HG03097 (cell line): ENCODE measurements at regions not wholly inside any gene's neighbourhood (a gene's known extent, or its start where the extent isn't known, plus 50 kb on each side); places are given as distances from the start of the nearest gene placed in this dataset.

ENCODE experiments used
- ATAC-seq: cut with Tn5 transposase; IDR thresholded peaks from one replicate; pipeline ENCODE4 v1.9.1; 2021; ENCODE audit not compliant: unreplicated experiment, low FRiP score

DNA sequence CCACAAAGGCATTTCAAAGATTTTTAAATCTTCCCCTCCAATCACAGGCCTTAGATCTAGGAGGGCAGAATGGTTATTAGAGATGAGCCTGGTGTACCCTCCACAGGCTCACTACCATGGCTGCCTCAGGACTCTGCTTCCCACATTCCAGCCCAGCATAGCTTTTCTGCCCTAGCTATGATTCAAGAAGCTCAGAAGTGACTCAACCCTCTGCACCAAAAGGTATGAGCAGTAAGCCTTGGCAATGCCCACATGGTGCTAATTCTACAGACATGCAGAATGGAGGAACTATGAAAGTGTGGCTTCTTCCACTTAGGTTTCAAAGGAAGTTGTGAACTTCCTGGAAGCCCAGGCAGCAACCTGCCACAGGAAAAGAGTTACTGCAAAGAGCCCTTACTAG, 786.2 kb downstream of the SLITRK6 start:
- no peak for ATAC-seq

DNA sequence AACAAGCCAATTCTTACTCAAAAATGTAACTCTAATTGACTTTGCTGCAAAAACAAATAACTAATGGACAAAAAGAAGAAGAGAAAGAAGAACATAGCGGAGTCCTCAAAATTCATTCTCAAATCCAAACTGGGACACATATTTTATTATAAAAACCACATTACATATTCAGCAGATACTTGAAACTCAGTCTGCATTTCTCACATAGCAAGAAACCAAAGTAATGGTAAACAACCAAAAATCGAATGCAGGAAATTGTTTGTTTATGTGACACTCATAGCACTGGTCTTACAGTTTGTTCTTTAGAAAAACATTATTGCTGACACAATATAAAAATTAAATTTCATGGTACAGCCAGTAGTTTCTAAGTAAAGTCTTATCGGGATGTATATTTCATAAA, 789.8 kb downstream of the SLITRK6 start:
- ATAC-seq = no peak

DNA sequence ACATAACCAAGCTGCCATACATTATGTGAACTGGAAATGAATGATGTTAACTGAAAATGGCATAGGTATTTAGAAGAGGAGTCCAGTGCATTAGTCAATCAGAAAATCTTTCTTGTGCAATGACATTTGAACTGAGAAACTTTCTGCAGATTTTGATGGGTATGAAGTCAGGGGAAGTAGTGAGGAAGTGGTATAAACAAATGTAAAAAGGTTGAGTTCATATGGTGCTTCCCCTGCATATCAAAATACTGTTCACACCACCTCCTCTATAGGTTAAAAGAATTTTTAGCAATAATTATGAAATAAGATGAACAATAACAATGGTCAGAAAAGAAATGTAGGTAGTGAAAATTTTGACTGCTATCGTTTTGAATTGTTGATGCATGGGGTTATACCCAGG, 800.0 kb downstream of the SLITRK6 start:
- ATAC-seq = no peak

DNA sequence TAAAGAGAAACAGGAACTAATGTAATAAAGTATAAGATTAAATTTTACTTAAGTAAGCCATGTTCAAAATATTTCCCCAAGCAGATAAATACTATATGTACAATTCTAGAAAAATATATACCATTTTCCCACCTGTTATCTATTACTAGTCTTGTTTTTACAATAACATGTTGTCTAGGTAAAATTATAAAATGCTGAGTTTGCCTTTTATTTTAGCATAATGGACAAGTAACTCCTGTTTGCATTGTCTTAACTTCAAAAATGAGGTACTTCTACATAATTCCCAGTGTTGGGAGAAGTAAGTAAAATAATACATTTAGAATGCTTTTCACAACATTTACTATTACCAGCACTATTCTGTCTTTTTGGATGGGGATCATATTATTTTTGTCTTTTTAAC, 800.5 kb downstream of the SLITRK6 start:
- ATAC-seq = no peak

DNA sequence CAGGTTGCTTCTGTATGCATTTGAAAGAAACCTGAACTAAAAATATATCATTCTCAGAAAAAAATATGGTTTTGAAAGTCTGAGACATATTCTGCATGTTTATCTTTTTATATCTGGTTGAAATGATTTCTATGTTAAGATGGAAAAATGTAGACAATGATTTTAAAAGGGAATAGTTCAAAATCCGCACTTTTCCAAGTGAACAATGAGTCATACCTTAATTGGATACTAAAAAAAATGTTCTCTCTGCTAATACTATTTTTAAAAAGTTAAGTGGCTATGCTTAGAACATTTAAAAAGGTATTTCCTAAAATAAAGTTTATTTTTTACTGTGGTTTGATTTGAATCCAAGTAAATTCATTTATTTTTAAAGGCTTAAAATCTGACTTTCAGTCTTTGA, 801.4 kb downstream of the SLITRK6 start:
- no peak for ATAC-seq

DNA sequence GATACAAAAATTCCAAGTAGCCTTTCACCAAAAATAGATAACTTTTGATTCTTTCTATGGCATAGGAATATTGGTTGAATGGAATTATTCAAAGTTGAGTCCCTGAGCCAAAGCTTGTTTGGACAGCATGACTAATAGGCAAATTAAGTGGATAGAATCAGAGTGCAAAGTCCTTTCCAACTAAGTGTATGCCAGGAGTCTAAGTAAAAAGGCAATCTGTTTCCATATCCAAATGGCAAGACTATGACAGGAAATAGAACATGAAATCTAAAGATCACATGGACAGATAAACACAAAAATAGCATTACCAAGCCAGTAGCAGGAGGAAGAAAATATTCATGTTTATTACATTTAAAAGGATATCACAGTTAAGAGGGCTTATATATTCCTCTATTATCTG, 804.6 kb downstream of the SLITRK6 start:
- ATAC-seq = no peak

DNA sequence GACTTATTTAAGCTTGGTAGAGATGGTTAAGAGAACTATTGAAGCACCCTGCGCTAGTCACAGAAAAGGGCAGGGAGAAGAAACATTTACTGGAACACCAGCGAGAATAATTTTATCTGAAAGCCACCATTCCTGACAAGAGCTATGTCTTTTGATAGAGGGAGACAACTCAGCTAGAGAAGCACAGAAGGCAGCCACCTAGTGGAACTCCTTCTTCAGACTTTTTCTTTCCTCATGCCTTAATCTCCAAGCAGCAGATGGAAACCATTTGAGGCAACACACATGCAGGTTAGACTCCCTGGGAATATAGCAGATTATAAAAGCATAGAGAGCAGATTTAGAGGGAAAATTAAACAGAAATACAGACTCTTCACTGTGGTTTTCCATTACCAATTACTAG, 813.4 kb downstream of the SLITRK6 start:
- no peak for ATAC-seq

DNA sequence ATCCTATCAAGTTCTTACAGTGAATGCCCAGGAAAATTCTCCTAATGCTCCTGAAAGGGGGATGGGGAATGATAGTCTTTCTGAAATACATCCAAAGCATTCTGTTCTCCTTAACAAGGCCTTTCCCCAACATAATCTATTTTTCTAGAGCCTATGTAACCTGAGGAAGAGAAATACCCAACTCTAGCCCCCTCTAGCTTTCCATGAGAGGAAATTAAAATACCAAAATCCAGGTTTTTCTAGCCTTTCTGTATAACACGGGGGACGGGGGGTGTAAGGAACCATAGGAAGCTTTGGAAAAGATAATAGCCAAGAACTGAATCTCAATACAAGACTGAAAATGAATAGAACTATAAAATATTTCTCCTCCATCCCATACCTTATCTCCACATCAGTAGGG, 815.9 kb downstream of the SLITRK6 start:
- ATAC-seq = no peak

DNA sequence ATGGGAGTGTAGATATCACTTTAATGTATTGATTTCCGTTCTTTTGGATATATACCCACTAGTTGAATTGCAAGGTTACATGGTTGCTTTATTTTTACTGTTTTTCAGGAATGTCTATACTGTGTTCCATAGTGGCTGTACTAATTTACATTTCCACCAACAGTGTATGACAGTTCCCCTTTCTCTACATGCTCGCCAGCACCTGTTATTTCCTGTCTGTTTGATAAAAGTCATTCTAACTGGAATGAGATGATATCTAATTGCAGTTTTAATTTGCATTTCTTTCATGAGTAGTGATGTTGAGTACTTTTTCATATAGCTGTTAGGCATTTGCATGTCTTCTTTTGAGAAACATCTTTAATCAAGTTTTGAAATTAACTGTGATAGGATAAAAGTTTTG, 818.6 kb downstream of the SLITRK6 start:
- ATAC-seq = no peak

DNA sequence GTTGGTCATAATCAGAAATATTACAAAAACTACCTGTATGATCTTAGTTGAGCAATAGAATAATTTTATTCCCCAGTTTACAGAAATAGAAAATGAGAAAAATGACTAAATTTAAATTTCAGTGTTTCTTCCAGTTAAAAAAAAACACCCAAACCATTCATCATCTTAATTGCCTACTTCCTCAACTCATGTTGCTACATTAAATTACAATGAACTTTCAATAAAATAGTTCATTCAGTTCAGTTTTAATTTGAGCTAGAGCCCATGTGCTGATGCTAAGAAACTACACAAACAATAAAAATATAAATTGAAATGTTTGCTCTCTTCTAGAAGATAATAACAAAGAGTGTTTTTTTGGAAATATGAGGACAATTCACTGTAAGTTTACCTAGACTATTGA, 820.4 kb downstream of the SLITRK6 start:
- no peak for ATAC-seq

DNA sequence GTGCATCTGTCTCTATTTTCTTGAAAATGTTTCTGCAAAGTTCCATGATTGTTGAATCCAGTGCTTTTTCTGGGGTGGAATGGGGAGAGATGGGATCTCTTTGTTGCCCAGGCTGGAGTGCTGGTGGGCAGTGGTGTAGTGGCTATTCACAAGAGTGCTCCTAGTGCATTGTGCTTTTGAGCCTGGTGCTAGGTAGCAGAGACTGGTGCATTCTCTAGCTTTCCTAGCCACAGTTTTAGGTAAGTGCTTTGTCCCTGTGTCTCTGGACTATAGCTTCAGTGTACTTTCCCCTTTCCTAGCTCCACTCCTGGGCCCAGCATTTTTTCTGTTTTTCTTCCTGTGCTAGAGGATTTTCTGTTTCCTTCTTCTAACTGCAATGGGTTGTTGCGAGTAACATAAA, 825.6 kb downstream of the SLITRK6 start:
- no peak for ATAC-seq

DNA sequence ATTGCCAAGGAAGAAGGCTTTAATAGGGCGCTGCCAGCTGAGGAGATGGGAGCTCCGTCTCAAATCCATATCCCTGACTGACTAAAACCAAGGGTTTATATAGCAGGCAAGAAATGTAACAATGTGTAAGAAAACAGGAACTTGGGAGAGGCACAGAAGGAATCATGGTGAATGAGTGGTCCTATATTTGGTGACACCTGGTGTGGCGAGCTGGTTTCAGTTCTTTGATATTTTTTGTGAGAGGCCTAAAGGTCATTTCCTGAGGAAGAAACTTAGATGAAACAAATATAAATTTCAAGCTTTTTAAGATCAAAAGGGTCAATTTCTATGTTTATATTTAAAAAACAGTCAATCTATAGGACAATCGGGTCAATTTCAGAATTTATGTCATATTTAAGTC, 826.3 kb downstream of the SLITRK6 start:
- no peak for ATAC-seq

DNA sequence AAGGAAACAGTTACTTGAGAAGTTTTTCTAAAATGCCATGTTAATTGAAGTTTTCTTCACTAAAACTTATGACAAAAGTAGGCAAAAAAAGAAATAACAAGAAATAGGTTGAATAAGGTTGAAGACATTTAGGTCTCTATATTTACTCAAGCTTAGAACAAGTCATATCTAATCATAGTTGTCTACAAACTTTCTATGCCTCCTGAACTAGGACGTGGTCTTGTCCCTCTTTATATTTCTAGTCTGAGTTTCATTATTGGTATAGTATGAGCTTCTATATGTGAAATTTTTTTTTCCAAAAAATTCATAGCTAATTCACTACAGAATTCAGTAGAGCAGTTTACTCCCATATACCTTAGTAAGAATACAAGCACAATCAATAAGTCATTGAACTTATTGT, 836.4 kb downstream of the SLITRK6 start:
- ATAC-seq = no peak

DNA sequence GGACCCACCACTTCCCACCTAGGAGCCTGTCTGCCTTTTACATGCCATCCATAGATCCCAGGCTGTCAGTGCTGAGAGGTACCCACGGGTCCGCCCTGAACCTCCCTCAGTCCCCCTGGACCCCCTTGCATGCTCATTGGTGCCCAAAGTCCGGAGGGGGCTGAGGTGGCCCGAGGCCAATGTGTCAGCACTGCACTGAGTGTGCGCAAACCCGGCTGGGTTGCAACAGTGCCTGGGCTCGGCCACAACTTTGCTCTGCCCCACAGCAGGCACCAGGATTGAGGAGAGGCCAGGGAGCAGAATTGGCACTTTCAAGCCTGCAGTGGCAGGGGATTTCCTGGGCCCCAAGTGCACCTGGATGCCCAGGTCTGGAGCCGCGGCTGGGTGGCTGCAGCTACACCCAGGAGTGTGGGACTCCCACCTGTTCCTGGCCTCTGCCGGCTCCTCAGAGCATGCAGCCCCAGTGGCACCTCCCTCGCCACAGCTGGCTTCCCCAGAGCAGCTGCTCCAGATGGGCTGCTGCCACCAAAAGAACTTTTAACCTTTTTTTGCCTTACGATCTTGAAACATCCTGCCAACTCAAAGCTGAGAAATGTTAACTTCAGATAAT, 837.0 kb downstream of the SLITRK6 start:
- ATAC-seq = no peak

DNA sequence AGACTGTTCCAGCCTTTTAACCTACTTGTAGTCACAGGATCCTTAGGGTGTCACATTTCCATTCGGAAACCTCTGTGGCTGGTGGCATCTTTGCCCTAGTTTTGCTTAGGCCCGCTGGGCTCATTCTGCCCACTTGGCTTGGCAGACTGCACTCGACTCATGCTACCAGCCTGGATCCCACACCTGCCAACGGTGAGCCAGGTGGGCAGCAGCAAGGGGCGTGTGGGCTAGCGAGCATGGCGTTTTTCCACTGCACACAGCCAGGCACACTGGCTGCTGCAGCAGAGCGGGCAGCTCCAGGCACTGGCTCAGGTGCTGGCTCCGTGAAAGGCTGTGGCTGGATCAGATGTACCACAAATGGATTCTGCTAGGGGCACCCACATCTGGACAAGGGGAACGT, 838.2 kb downstream of the SLITRK6 start:
- ATAC-seq = no peak

DNA sequence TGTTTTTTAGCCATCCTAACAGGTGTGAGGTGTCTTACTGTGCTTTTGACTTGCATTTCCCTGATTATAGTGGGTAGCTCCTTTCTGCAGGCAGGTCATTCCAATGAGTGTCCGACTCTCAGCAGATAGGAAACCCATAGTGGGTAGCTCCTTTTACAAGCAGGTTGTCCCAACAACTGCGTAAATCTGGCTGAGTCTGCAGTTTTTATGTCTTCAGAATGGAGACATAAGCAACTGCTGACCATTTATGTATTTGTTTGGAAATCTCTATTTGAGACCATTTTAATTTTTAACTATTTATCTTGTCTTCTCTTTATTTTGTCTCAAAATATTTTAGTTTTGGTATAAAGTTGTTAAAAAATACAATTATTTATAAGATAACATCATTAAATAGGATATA, 839.4 kb downstream of the SLITRK6 start:
- ATAC-seq = no peak

DNA sequence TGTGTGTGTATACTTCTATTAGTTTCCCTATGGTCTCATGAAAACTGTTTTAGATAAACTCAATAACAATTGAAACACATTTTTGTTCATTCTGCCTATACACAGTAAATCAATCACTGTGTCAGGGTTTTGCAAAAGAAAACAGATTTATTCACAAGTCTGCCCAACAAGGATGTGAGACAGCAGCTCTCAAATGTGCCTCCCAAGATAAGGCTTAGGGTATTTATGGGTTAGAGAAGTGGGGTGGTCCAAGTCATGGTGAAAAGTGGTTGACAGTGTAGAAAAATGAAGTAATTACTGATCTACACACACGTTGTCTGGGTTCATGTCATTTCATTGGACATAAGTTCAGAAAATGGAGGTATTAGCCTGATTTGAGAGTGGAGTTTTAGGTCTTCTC, 844.6 kb downstream of the SLITRK6 start:
- no peak for ATAC-seq

DNA sequence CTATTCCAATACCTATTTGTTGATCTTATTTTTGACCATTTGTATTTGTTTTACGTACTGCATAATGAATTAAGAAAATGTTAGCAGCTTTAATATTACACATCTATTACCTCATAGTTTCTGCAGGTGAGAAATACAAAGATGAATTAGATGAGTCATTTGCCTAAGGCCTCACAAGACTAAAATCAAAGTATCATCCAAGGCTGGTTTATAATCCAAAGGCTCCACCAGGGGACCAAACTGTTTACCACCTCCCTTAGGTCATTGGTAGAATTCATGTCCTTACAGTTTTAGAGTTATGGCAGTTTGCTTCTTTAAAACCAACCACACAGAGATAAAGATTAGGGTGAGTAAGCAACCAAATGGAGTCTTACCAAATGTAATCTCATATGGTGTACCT, 848.1 kb downstream of the SLITRK6 start:
- ATAC-seq = no peak

DNA sequence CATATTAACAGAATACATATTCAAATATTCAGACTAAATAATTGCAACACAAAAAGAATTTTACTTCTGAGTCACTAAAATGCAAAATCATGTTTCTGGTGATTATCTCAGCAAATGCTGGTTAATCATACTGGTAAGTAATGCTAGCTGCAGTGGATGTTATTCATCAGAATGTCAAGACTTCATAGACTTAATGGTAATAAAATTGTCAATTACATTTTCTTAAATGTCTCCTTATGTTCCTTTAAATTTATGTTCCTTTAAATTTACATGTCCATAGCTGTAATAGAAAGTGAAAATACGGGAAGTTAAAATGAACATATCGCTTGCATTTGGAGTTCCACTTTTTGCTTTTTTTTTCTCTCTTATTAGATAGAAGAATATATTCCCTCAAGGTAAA, 853.0 kb downstream of the SLITRK6 start:
- no peak for ATAC-seq

DNA sequence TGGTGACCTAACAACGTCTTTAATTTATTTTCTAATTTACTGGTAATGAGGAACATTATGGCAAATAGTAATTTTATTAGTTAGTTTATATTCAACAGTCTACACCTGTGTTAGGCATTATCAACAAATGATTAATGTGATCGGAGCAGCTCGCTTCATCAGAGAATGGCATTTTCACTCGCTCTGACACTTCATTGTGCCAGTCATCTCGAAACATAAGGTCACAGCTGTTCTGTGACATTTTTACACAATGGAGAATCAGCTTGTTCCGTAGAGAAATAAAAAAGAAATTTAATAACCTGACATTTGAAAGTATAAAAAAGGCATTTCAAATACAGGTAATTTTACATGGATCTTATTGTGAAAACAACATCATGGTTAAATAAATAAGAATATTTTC, 858.4 kb downstream of the SLITRK6 start:
- ATAC-seq = no peak

DNA sequence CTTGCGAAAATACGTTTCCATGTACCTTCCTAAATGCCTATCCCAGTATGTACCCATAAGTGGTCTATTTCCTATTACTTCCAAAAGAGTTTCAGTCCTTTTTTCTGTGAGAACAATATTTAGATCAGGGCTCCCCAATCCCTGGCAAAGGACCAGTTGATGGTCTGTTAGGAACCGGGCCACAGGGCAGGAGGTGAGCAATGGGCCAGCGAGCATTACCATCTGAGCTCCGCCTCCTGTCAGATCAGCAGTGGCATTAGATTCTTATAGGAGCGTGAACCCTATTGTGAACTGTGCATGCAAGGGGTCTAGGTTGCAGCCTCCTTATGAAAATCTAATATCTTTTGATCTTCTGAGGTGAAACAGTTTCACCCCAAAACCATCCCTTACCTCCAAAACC, 859.1 kb downstream of the SLITRK6 start:
- no peak for ATAC-seq

DNA sequence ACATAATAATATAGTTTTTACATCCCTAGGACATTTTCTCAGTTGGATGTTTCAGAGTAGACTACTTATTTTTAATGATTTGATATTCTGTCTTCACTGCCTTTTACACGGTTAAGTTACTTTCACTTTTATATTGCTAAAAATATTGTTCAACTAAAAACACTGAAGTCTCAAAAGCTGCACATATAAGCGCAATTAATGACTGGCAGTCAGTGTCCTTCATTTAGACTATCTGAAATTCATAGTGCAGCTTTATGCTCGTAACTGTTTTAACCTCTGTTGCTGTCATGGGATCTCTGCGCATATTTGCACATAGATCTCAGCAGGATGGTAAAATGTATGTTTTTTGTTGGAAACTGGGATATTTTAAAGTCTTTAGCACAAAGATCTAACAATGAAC, 864.3 kb downstream of the SLITRK6 start:
- no peak for ATAC-seq

DNA sequence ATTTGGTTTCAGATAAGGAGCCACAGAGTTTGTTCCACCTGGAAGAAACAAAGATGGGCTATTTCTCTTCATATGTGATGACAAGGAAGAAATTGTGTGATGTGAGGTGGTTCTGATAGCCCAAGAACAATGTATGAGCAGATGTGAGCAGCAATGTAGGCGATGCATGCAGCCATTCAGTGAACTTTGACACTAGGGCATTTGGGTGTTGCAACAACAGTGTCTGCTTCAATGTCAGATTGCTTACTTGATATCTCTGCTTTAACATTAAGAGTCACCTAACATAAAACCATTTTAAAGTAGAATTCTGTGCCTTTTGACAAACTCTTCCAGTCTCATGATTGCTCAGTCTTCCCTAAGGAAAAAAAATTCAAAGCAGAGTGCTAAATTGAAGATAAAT, 865.4 kb downstream of the SLITRK6 start:
- no peak for ATAC-seq
